ENCODE measurements at regions not wholly inside any gene's neighbourhood (a gene's known extent, or its start where the extent isn't known, plus 50 kb on each side); places are given as distances from the start of the nearest gene placed in this dataset.

DNA sequence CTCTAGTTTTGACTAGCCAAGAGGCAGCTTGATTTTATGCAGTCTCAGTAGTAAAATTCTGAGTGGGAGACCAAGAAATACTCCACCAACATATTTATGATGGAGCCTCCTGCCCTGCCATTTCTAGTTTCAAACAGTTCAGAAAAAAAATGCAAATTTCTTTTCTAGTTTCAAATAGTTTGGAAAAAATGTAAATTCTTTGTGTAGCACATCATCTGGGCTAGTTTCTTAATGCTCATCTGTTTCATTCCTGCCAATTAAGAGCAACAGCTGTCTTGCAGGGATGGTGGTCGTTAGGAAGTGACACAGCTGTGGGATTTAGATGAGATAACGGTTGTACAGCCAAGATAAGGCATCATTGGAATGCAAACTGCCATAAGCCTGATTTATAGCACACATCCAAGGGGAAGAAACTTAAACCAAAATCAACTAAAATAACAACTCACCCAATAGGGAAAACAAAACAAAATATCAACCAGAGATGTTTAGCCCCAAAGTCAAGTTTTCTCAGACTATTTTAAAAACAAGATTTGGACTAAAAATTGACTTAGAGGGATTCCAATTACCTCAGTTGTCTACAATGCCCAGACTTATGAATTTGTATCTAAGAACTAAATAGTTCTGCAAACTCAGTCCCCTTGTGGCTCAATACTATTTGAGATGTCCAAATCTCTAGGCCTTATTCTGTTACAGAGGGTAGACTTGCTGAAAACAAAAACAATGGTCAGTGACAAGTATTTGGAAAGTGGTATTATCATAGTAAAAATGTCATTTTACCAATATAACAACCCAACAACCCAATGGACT, 291.3 kb upstream of the ATP2B1 start:
- DNase-seq (ENCODE audit: low read depth, low spot score): no peak

GRCh38 chr12:89995870-89996269, 287.2 kb upstream of the ATP2B1 start:
- DNase-seq (ENCODE audit: low read depth, low spot score): no peak

GRCh38 chr12:89994911-89995310, 286.3 kb upstream of the ATP2B1 start:
- no peak for DNase-seq (ENCODE audit: low read depth, low spot score)

DNA sequence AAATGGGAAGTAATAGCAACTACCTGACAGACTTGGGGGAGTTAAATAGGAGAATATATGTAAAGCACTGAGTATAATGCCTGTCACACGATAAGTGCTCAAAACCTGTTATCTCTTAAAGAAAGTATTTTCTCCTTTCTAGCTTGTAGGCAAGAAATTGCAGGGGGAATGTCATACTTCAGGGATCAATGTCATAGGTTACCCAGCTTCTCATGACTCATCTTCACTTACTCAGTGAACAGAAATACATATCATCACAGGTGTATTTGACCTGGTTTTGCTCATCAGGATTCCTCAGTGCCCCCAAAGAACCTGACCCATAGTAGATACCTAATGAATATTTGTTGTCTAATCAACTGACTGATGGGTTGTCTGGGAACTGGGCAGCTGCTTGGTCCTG, 285.0 kb upstream of the ATP2B1 start:
- DNase-seq (ENCODE audit: low read depth, low spot score): no peak

- DNase-seq (ENCODE audit: low read depth, low spot score): no peak
These were observed 284.2 kb upstream of the ATP2B1 start for GRCh38 chr12:89992668-89993451.

- no peak for DNase-seq (ENCODE audit: low read depth, low spot score)
These were observed 283.4 kb upstream of the ATP2B1 start for GRCh38 chr12:89991807-89992590.

DNA sequence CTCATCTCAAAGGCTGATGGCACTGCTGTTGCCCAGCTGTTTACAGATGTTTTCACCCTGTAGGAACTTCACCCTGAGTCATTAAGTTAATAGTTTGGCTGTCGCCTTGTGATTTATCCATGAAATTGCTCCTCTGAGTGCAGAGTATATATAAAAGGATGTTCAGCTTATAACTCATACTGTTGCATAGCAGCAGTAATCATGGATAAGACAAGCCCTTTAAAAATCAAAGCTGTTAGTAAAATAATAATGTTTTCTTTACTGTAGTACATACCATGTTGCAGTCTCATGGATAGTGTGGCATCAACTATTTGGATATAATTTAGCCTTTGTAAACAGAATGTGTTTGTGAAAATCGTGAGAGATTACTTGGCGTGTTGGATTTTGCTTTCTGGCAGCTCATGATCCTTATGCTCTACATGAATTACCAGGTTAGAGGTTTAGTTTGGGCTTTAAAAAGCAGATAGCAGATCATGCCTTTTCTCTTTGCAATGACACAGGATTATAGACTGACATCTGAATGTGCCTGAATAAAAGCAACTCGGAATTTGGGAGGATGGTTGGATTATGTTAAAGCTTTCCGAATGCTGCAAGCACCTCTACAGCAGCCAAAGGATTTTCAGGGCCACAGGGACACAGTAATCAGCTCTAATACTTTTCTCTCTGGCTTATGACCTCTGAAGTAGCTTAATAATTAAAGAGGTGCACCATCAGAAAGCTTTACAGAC, 279.7 kb upstream of the ATP2B1 start:
- no peak for DNase-seq (ENCODE audit: low read depth, low spot score)

DNA sequence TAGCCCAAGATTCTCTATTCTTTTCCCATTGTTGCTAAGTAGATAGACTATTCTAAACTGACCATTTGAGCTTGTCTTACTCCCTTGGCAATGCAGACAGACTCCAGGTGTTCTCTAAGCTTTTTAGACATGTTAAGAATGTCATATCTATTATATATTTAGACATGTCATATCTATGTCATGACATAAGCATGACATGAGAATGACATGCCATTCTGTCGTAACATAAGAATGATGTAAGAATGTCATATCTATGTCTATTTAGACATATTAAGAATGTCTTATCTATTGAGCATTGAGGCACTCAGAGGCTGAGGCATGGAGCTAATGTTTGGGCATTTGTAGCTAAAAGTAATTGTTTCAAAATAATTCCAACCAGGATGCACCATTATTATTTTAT, 277.3 kb upstream of the ATP2B1 start:
- no peak for DNase-seq (ENCODE audit: low read depth, low spot score)

- no peak for DNase-seq (ENCODE audit: low read depth, low spot score)
These were observed 276.2 kb upstream of the ATP2B1 start for GRCh38 chr12:89984846-89985245.

DNA sequence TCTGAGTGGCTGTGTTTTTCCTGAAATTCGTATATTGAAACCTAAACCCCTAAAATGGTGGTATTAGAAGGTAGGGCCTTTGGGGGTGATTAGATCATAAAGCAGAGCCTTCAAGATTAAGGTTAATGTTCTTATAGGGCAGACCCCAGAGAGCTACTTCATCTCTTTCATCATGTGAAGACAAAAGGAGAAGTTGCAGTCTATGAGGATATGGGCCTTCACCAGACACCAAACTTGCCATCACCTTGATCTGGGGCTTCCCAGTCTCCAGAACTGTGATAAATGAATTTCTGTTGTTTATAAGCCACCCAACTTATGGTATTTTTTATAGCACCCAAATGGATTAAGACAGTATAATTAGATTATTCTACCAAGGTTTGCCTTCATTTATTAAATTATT, 275.0 kb upstream of the ATP2B1 start:
- DNase-seq (ENCODE audit: low read depth, low spot score): no peak

GRCh38 chr12:89980236-89980635, 271.6 kb upstream of the ATP2B1 start:
- DNase-seq (ENCODE audit: low read depth, low spot score): no peak

- no peak for DNase-seq (ENCODE audit: low read depth, low spot score)
These were observed 268.9 kb upstream of the ATP2B1 start for GRCh38 chr12:89977405-89978085.

DNA sequence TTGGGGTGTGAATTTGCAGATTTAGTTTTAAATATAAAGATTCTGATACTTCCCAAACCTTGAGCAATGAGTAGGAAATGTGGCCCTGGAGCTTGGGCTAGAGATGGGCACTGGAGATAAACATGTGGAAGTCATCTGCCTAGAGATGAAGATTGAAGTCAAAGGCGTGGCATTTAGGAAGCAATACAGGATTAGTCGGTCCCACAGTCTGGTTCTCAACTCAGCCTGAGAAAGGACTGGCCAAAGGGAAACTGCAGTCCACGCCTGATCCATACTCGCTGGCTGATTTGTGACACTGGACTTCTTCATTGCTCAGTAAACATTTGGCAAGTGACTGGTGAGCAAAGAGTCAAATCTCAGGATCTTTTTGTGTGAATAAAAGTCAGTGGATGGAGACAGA, 268.2 kb upstream of the ATP2B1 start:
- DNase-seq (ENCODE audit: low read depth, low spot score): no peak

DNA sequence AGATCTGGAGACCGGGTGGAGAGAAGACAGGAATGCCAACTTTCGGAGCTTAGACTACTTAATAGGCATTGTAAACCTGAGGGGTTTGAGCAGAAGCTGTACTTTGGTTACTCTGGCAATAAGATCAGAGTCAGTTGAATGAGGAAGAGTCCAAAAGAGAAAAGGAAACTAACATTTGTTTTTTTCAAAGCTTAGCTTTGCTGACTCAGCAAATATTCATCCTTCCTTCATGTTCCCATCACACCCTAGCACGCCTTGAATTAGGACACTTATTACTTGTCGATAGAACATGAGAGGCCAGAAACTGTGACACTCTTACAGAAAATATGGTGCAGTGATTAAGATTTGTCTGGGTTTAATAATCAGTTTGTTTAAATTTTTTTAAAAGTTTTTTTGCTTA, 266.9 kb upstream of the ATP2B1 start:
- no peak for DNase-seq (ENCODE audit: low read depth, low spot score)

GRCh38 chr12:89971880-89972279, 263.2 kb upstream of the ATP2B1 start:
- no peak for DNase-seq (ENCODE audit: low read depth, low spot score)

GRCh38 chr12:89970722-89971121, 262.1 kb upstream of the ATP2B1 start:
- no peak for DNase-seq (ENCODE audit: low read depth, low spot score)

- DNase-seq (ENCODE audit: low read depth, low spot score): no peak
These were observed 260.5 kb upstream of the ATP2B1 start for GRCh38 chr12:89969093-89969492.

GRCh38 chr12:89968151-89968700, 259.6 kb upstream of the ATP2B1 start:
- no peak for DNase-seq (ENCODE audit: low read depth, low spot score)

GRCh38 chr12:89966495-89967240, 258.0 kb upstream of the ATP2B1 start:
- no peak for DNase-seq (ENCODE audit: low read depth, low spot score)

DNA sequence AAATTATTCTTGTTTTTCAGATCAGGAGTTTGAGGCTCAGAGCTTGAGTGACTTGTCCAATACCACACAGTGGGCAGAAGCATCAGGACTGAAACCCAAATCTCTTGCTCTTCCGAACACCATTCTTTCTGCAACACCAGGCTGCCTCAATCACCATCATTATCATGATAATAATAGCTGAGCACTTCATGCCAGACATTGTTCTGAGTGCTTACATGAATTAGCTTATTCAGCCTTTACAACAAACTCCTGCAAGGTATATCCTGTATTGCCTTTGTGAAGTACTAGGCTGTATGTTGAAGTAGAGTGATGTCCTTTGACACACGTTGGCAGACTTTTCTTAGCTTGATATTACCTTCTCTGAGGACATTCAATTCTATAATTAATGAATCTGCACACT, 257.4 kb upstream of the ATP2B1 start:
- no peak for DNase-seq (ENCODE audit: low read depth, low spot score)

All from activated CD4-positive, CD25-positive, alpha-beta regulatory T cell treated with anti-CD3 and anti-CD28 coated beads, Interleukin-2, amount 50 U/mL, for 16 hours (primary cell).